ENCODE measurements at regions not wholly inside any gene's neighbourhood (a gene's known extent, or its start where the extent isn't known, plus 50 kb on each side); places are given as distances from the start of the nearest gene placed in this dataset.
A peak's percentile ranks its signal among the peaks of the same experiment; 100 is the strongest.

DNA sequence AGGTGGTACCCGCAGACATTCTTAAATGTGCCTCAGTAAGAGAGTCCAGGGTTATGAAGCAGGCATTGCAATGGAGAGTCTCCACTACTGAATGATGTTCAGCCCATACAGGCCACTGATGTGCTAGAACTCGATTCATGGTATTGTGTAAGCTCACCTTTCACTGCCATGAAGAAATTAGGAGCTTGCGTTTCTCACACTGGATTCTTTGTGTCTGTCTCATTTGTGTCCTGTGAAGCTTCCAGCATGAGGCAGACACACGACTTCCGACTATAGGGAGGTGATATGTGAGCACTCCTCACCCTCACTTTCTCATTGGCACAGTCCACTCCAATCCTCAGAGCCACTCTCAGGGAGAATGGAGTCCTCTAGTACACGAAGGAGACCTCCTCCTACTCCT, 677.4 kb upstream of the RAB6C start:
- Mint-ChIP-seq H3K27ac (no peak overlapping the region), H3K9me3 (peaks cover 0 to 9% (median 0%) of the 10 kb centered on the region in 7 donors), H3K4me1 (no peaks in the 10 kb centered on the region), H3K4me3 (no peak overlapping the region), H3K27me3 (peaks cover 5 to 37% (median 12%) of the 10 kb centered on the region in 3 donors), H3K36me3 (no peaks in the 10 kb centered on the region)
- ATAC-seq (ENCODE audit: low read depth in 2 of 2) (no peak), DNase-seq (no peak)

- H3K36me3 Mint-ChIP-seq, result no peaks in the 10 kb centered on the region
- H3K27me3 Mint-ChIP-seq, result peaks cover 5 to 37% (median 12%) of the 10 kb centered on the region in 3 donors
Observed at GRCh38 chr2:129302561-129303183, 676.8 kb upstream of the RAB6C start.

DNA sequence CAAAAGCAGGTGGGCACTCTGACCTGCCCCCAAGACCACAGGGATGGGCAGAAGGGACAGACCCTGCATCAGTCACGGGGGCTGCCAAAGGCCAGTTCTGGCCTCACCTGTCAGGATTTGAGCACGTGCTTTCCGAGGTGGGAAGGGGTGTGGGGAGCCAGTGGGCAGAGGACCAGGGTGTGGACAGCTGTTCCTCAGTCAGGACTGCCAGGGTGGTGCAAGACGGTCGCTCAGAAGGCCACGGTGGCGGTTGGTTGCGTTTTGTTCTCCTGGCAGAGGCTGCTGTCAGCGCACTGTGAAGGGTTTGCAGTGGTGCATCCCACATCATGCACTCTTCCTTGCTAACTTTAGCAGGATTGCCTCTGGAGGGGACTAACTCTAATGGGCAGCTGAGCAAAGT, 665.3 kb upstream of the RAB6C start:
- no peaks in the 10 kb centered on the region for H3K4me1 Mint-ChIP-seq
- H3K9me3 Mint-ChIP-seq, result peaks cover 0 to 4% (median 0%) of the 10 kb centered on the region in 7 donors
- H3K4me3 Mint-ChIP-seq, result no peak overlapping the region
- no peaks in the 10 kb centered on the region for H3K36me3 Mint-ChIP-seq
- H3K27me3 Mint-ChIP-seq, result peaks cover 0 to 6% (median 0%) of the 10 kb centered on the region in 3 donors
- ATAC-seq (ENCODE audit: low read depth in 2 of 2), result no peak
- no peak for DNase-seq
- H3K27ac Mint-ChIP-seq, result no peak overlapping the region

More at GRCh38 chr2:129302561-129303183, 676.8 kb upstream of the RAB6C start:
- peaks cover 0 to 9% (median 0%) of the 10 kb centered on the region in 7 donors for H3K9me3 Mint-ChIP-seq
- no peak for DNase-seq
- no peak for ATAC-seq (ENCODE audit: low read depth in 2 of 2)
- no peak overlapping the region for H3K4me3 Mint-ChIP-seq
- no peak overlapping the region for H3K27ac Mint-ChIP-seq
- no peaks in the 10 kb centered on the region for H3K4me1 Mint-ChIP-seq

DNA sequence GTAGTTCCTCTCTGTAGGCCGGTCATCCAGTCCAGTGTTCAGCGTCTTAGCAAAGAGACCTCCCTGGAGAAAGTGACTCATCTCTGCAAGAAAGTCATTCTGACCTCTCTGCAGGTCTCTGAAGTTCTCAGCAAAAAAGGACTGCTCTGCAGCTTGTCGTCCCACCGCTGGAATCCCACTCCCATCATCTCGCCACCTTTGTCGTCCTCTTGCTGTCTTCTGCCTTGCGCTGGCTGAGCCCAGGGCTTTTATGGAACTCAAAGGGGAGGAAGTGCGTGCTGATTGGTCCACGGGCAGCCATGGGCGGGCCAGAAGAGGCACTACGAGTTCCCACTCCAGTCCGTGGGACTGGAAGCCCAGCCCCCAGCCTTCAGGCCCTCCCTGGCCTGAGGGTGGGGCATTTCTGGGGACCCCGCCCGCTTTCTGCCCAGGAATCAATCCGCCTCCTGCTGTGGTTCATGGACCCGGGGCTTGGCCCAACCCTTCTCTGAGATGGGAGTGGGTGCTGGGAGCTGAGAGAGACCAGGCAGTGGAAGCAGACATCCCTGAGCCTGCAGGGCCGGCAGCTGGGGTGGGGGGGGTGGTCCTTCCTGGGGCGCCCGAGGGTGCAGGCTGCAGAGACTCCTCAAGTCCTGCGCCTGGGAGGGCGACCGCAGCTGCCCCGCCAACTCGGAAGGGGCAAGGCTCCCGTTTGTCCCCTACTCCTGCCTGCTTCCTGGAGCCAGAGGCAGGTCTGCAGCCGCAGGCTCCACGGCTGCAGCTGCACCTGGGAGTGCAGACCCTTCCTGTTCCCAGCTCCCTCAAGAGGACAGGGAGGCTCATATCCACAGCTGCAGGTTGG, 660.7 kb upstream of the RAB6C start:
- Mint-ChIP-seq H3K27me3 (peaks cover 0 to 14% (median 0%) of the 10 kb centered on the region in 3 donors), H3K9me3 (peaks cover 0 to 4% (median 0%) of the 10 kb centered on the region in 7 donors), H3K4me1 (no peaks in the 10 kb centered on the region), H3K36me3 (no peaks in the 10 kb centered on the region), H3K27ac (no peak overlapping the region), H3K4me3 (no peak overlapping the region)
- DNase-seq (no peak), ATAC-seq (ENCODE audit: low read depth in 2 of 2) (no peak)

- Mint-ChIP-seq H3K27me3 (peaks cover 0 to 14% (median 1%) of the 10 kb centered on the region in 3 donors), H3K36me3 (no peaks in the 10 kb centered on the region)
- DNase-seq, result no peak
Observed at GRCh38 chr2:129319422-129319717, 660.1 kb upstream of the RAB6C start.

GRCh38 chr2:129320288-129320687, 659.2 kb upstream of the RAB6C start:
- Mint-ChIP-seq H3K27ac (no peak overlapping the region), H3K36me3 (no peaks in the 10 kb centered on the region), H3K27me3 (peaks cover 0 to 14% (median 5%) of the 10 kb centered on the region in 3 donors), H3K9me3 (peaks cover 0 to 4% (median 0%) of the 10 kb centered on the region in 7 donors), H3K4me1 (no peaks in the 10 kb centered on the region), H3K4me3 (no peak overlapping the region)
- ATAC-seq (ENCODE audit: low read depth in 2 of 2) (no peak), DNase-seq (no peak)

More at GRCh38 chr2:129319422-129319717, 660.1 kb upstream of the RAB6C start:
- no peak for ATAC-seq (ENCODE audit: low read depth in 2 of 2)
- Mint-ChIP-seq H3K9me3 (peaks cover 0 to 4% (median 0%) of the 10 kb centered on the region in 7 donors), H3K27ac (no peak overlapping the region), H3K4me1 (no peaks in the 10 kb centered on the region), H3K4me3 (no peak overlapping the region)

DNA sequence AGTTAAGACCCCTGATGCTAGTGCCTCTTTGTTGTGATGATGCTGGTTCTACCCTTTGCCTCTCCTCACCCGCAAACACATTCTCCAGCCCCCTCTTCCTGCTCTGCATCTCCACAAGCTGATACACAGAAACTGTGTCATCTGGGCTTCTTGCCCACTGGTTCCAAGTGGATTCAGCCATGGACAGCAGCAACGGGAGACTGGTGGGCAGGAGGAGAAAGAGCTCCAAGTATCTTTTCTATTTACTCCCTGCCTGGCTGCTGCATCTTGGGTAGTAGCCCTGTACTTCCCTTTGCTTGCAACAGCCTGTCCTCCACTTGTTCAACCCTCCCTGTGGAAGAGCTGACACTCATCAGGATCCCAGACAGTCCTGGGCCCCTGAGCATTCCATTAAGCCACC, 655.1 kb upstream of the RAB6C start:
- H3K4me3 Mint-ChIP-seq, result no peak overlapping the region
- peaks cover 0 to 9% (median 8%) of the 10 kb centered on the region in 3 donors for H3K27me3 Mint-ChIP-seq
- peaks cover 0 to 9% (median 5%) of the 10 kb centered on the region in 7 donors for H3K9me3 Mint-ChIP-seq
- H3K36me3 Mint-ChIP-seq, result peaks cover 0 to 7% of the 10 kb centered on the region in 2 donors
- no peak overlapping the region for H3K27ac Mint-ChIP-seq
- DNase-seq, result no peak
- ATAC-seq (ENCODE audit: low read depth in 2 of 2), result no peak
- no peaks in the 10 kb centered on the region for H3K4me1 Mint-ChIP-seq

DNA sequence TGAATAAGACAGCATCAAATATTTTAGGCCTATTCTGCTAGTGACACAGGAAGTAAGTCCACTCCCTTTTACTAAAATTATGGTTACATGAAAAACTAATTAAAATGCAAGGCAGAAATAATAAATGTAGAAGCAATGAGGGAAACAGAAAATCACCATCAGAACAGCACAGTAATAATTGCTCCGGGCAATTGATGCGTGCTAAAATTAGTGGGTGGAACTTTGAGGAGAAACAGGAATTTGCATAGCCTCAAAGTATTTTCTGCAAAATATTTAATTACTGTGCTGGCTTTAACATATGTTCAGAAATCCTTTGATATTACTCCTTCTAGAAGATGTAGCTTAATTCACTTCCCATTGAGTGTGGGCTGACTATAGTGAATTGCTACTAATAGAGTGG, 654.3 kb upstream of the RAB6C start:
- no peak overlapping the region for H3K4me3 Mint-ChIP-seq
- no peak overlapping the region for H3K27ac Mint-ChIP-seq
- DNase-seq, result no peak
- H3K4me1 Mint-ChIP-seq, result no peaks in the 10 kb centered on the region
- peaks cover 0 to 7% of the 10 kb centered on the region in 2 donors for H3K36me3 Mint-ChIP-seq
- H3K9me3 Mint-ChIP-seq, result peaks cover 0 to 10% (median 7%) of the 10 kb centered on the region in 7 donors
- H3K27me3 Mint-ChIP-seq, result peaks cover 0 to 9% (median 8%) of the 10 kb centered on the region in 3 donors
- ATAC-seq (ENCODE audit: low read depth in 2 of 2), result no peak

DNA sequence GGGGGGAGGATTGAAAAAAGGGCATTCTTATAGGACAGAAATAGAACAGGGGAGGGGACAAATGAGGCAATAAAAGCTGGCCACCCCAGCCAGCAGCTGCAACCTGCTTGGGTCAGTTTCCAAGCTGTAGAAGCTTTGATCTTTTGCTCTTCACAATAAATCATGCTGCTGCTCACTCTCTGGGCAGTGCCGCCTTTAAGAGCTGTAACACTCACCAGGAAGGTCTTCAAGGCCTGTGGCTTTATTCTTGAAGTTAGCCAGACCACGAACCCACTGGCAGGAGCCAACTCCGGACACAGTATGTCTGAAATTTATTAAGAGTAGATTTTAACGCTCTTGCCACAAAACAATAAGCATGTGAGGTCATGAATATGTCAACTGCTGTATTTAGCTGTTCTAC, 649.9 kb upstream of the RAB6C start:
- no peaks in the 10 kb centered on the region for H3K4me1 Mint-ChIP-seq
- peaks cover 0 to 7% of the 10 kb centered on the region in 2 donors for H3K36me3 Mint-ChIP-seq
- H3K27ac Mint-ChIP-seq, result no peak overlapping the region
- ATAC-seq (ENCODE audit: low read depth in 2 of 2) (no peak), DNase-seq (no peak)
- H3K4me3 Mint-ChIP-seq, result no peak overlapping the region
- H3K9me3 Mint-ChIP-seq, result peaks cover 0 to 10% (median 7%) of the 10 kb centered on the region in 7 donors
- H3K27me3 Mint-ChIP-seq, result peaks cover 0 to 6% (median 0%) of the 10 kb centered on the region in 3 donors

DNA sequence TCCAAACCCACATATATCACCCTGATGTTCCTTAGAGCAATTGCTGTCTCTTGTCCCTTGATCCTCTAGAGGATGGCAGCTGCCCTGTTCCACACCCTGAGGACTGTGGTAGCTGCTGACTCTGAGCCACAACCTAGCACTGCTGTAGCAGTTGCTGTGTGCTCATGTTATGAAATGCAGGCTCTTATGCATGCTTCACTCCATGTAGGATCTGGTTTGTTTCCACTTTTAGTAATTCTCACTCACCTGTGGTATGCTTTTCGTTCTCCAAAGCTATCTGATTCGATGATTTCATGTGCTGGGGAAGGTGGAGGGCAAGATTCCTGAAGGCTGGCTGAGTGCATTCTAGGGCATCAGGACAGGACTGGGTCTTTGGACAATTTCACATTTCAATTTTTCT, 649.0 kb upstream of the RAB6C start:
- H3K36me3 Mint-ChIP-seq, result peaks cover 0 to 7% of the 10 kb centered on the region in 2 donors
- no peaks in the 10 kb centered on the region for H3K4me1 Mint-ChIP-seq
- DNase-seq, result no peak
- H3K4me3 Mint-ChIP-seq, result peak overlapping the region in 1 of 8 donors; percentile 21
- no peak overlapping the region for H3K27ac Mint-ChIP-seq
- peaks cover 0 to 4% (median 0%) of the 10 kb centered on the region in 3 donors for H3K27me3 Mint-ChIP-seq
- peaks cover 0 to 10% (median 7%) of the 10 kb centered on the region in 7 donors for H3K9me3 Mint-ChIP-seq
- ATAC-seq (ENCODE audit: low read depth in 2 of 2), result no peak

DNA sequence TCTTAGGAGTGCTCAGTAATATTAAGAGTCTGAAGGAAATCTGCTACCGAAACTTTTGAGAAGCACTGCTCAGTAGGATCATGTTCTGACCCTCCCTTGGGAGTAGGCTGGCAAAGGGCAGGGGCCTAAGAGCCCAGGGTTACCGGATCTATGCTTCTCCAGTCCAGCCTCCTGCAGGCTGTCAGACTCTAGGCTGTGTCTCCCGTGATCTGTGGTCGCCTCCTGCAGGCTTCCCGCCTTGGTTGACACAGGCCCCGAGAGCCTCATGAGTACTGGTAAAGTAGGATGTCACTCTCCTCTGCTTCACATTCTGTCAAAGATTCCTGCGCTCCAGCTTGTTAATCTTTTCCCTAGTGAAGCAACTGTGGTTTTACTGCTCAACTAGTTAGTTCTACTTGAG, 647.8 kb upstream of the RAB6C start:
- peaks cover 0 to 7% of the 10 kb centered on the region in 2 donors for H3K36me3 Mint-ChIP-seq
- peaks cover 4 to 14% (median 10%) of the 10 kb centered on the region in 7 donors for H3K9me3 Mint-ChIP-seq
- H3K4me3 Mint-ChIP-seq, result no peak overlapping the region
- peaks cover 0 to 3% (median 0%) of the 10 kb centered on the region in 3 donors for H3K27me3 Mint-ChIP-seq
- no peak overlapping the region for H3K27ac Mint-ChIP-seq
- DNase-seq (no peak), ATAC-seq (ENCODE audit: low read depth in 2 of 2) (no peak)
- H3K4me1 Mint-ChIP-seq, result no peaks in the 10 kb centered on the region

DNA sequence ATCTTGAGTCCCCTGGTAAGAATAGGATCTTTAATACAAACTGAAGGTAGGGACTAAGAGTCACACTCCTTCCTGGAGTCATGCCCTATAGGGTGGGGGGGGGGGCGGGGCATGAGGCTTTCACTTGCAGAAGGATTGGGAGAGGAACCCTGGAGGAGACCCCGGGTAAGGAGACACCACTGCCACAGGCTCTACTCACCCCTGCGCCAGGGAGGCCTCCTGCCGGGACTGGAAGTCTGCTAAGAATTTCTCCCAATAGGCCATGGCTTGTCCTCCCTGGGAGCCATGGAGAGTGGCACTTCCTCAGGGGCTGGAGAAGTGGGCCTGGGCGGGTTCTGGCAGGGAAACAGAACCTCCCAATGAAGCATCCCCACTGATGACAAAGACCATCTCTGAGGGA, 645.3 kb upstream of the RAB6C start:
- Mint-ChIP-seq H3K4me1 (no peaks in the 10 kb centered on the region), H3K9me3 (peaks cover 4 to 9% (median 8%) of the 10 kb centered on the region in 7 donors), H3K27ac (no peak overlapping the region), H3K36me3 (peaks cover 0 to 3% of the 10 kb centered on the region in 2 donors), H3K4me3 (no peak overlapping the region), H3K27me3 (peaks cover 0 to 8% (median 4%) of the 10 kb centered on the region in 3 donors)
- DNase-seq, result no peak
- ATAC-seq (ENCODE audit: low read depth in 2 of 2), result no peak

DNA sequence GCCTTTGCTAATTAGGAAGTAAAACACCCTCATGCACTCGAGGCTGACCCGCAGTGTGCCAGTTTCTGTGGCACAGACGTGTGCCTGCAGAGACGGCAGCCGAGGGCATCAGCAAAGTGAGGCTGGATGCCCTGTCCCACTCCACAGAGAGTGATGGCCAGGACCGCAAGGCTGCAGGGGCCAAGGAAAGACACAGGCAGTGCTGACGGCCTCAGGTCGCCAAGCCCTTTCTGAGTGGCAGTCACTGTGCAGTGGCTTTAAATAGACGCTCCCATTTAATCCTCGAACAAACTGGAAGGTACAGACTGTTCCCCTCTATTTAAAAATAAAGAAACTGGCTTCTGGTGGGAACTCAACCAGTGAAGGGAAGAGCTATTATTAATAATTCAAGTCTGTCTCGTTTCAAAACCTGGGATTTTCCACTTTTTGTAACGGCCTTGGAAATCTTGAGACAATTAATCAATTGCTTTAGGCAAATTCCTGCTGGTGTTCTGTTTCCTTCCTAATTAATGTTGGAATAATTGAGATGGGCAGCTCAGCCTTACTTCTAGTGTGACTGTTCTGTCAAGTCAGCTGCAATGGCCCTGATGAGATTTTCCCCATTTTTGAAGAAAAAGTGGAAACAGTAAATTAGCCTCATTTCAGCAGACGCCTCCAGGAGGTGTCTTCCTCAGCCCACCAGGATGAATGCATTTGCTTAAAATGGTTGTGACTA, 644.6 kb upstream of the RAB6C start:
- H3K9me3 Mint-ChIP-seq, result peaks cover 0 to 7% (median 4%) of the 10 kb centered on the region in 7 donors
- H3K27me3 Mint-ChIP-seq, result peaks cover 0 to 10% (median 4%) of the 10 kb centered on the region in 3 donors
- H3K4me1 Mint-ChIP-seq, result no peaks in the 10 kb centered on the region
- ATAC-seq (ENCODE audit: low read depth in 2 of 2) (no peak), DNase-seq (no peak)
- H3K36me3 Mint-ChIP-seq, result no peaks in the 10 kb centered on the region
- H3K27ac Mint-ChIP-seq, result no peak overlapping the region
- H3K4me3 Mint-ChIP-seq, result no peak overlapping the region
